GM12865 (cell line): ENCODE measurements at regions not wholly inside any gene's neighbourhood (a gene's known extent, or its start where the extent isn't known, plus 50 kb on each side); places are given as distances from the start of the nearest gene placed in this dataset.

Source experiments
- DNase-seq: peaks from one replicate; pipeline ENCODE4 v3.0.0; 2010; ENCODE audit warnings: low read depth
- H3K4me3 ChIP-seq: 2 replicates; pipeline ENCODE4 v1.5.1; 2011; ENCODE audit warnings: mild to moderate bottlenecking, low read depth, low read length, control low read depth
- TF ChIP-seq, protein P1 (sequence below): IDR thresholded peaks from 2 replicates; pipeline ENCODE4 v1.5.1; 2011; ENCODE audit warnings: low read length, control low read depth, low read depth, inconsistent platforms; ENCODE audit not compliant: insufficient read depth; ENCODE audit errors: missing control alignments

GRCh38 chr4:138104284-138104680, 137.9 kb downstream of the SLC7A11 start:
- TF ChIP-seq, protein P1, sequence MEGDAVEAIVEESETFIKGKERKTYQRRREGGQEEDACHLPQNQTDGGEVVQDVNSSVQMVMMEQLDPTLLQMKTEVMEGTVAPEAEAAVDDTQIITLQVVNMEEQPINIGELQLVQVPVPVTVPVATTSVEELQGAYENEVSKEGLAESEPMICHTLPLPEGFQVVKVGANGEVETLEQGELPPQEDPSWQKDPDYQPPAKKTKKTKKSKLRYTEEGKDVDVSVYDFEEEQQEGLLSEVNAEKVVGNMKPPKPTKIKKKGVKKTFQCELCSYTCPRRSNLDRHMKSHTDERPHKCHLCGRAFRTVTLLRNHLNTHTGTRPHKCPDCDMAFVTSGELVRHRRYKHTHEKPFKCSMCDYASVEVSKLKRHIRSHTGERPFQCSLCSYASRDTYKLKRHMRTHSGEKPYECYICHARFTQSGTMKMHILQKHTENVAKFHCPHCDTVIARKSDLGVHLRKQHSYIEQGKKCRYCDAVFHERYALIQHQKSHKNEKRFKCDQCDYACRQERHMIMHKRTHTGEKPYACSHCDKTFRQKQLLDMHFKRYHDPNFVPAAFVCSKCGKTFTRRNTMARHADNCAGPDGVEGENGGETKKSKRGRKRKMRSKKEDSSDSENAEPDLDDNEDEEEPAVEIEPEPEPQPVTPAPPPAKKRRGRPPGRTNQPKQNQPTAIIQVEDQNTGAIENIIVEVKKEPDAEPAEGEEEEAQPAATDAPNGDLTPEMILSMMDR = no peak
- H3K4me3 ChIP-seq = no peak overlapping the region
- no peak for DNase-seq

DNA sequence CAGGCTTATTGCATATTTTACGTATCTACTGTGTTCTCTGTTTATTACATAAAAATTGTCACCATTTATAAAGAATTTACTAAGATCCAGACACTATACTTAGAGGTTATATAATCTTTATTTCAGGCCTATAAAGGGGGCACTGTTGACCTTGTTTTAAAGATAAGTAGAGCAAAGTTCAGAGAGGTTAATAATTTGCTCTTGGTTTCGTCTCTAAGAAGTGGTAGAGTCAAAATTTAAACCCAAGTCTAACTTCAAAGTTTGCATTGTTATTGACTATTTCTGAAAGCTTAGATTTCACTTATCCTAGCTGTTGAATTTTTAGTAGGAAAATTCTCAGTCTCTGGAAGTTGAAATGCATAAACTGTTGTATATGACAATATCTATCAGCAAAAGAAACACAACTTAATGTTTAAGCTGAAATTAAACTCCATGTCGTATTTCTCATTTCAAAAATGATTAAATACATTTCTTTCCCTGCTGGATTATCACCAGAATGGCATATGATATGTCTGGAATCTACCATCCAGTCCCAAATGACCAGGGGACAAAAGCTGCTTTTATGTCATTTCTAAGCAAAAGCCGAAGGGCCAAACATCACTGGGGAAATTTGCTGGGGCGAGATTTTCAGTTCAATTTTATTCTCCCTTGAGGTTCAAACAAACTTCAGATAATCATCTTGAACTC, 138.4 kb downstream of the SLC7A11 start:
- no peak overlapping the region for H3K4me3 ChIP-seq
- DNase-seq = no peak
- TF ChIP-seq, protein P1 = no peak

DNA sequence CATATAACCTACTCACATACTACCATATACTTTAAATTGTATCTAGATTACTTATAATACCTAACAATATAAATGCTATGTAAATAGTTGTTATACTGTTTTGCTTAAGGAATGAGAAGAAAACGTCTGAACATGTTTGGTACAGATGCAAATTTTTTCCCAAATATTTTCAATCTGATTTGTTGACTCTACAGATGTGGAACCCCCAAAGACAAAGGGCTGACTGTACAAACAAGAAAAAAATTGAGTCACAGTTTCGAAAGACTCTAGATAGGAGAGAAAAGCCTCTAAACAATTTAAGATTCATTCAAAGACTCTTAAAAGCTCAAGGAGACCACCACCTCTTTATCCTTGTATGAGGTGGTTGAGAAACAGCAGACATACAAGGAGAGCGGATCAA, 142.8 kb downstream of the SLC7A11 start:
- TF ChIP-seq, protein P1 = no peak
- DNase-seq = no peak
- H3K4me3 ChIP-seq = no peak overlapping the region

DNA sequence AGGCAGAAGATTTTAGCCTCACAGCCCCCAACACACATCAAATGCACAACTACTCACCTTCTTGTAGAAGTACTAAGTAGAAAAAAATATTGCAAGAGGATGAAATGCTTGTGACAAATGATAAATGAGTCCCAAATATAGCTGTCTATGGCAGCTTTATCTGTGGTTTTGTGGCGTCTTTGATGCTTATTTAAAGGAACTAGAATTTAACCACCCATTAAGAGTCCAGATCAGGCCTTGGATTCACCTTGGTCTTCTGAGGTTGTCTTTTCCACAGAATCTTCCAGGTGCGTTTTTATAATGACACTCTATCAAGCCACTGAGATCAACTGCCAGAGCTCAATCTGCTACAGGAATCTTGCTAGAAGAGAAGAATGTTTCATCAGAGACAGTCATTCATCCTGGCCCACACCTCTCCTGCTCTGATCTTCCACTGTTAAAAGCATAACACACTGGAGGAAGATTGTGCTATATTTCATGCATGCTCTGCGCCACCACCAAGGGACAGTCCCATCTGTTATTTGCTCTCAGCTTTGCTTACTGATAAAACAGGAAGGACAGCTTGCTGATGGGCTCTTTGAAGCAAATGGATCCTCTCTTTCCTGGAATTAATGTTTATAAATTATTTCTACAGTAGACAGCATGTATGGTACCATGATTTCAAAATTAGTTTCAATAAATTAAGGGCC, 144.1 kb downstream of the SLC7A11 start:
- TF ChIP-seq, protein P1 = no peak
- no peak for DNase-seq
- H3K4me3 ChIP-seq = no peak overlapping the region

DNA sequence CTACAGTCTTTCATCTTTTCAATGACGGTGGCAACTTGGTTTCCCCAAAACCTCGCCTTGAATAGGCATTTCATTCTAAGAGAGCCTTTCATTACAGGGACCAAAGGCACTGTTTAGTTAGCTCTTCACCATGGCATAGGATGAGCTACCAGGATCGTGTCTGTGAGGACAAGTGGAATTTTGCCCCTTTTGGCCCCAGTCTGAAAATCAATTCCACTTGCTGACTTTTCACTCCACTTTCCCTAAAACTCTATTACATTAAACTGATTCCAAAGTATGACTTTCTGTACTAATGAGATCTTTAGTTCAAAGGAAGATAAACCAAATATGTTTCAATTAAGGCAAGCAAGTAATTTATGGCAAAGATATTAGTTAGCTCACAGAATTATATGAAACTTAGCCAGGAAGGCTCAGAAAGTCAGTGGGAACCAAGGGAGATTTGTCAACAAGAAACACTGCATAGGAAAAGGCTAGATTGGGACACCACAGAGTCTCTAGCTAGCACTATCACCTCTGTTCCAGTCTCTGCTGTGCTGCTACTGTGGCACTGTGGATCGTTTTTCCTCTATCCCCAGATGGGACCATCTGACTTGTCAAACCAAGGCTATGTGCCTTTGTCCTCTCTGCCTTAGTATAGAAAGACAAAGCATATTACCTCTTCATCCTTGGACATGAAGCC, 145.6 kb downstream of the SLC7A11 start:
- DNase-seq = no peak
- TF ChIP-seq, protein P1 = no peak
- no peak overlapping the region for H3K4me3 ChIP-seq

GRCh38 chr4:138095378-138095777, 146.8 kb downstream of the SLC7A11 start:
- TF ChIP-seq, protein P1 = no peak
- H3K4me3 ChIP-seq = no peak overlapping the region
- DNase-seq = no peak
